ENCODE measurements at regions not wholly inside any gene's neighbourhood (a gene's known extent, or its start where the extent isn't known, plus 50 kb on each side); places are given as distances from the start of the nearest gene placed in this dataset.

- DNase-seq (ENCODE audit: low read depth in 2 of 2), result no peak
Observed at GRCh38 chr9:107960916-107961315, 471.3 kb upstream of the KLF4 start.

GRCh38 chr9:107954312-107954711 is 464.7 kb upstream of the KLF4 start:
- DNase-seq (ENCODE audit: low read depth in 2 of 2), result no peak

- DNase-seq (ENCODE audit: low read depth in 2 of 2), result no peak
Observed at GRCh38 chr9:107953556-107954125, 464.1 kb upstream of the KLF4 start.

- no peak for DNase-seq (ENCODE audit: low read depth in 2 of 2)
Observed at GRCh38 chr9:107952773-107953172, 463.2 kb upstream of the KLF4 start.

DNA sequence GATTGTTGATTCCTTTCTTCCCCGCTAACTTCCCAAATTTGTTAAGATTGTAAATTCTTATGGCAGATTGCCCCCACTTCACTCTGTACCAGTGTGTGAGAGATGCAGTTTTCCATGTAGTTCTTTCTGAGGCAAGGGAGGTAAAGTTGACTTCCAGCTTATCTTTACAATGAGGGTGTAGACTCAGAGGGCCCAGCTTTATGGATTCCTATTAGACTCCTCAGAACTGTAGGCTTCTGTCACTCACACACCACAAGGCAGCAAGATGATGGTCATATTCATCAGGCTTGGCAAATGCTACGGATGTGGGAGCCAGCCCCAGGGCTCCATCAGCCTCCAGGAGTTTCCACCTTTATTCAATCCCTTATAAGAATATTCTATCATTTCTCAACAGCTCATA is 461.9 kb upstream of the KLF4 start:
- DNase-seq (ENCODE audit: low read depth in 2 of 2), result no peak

DNA sequence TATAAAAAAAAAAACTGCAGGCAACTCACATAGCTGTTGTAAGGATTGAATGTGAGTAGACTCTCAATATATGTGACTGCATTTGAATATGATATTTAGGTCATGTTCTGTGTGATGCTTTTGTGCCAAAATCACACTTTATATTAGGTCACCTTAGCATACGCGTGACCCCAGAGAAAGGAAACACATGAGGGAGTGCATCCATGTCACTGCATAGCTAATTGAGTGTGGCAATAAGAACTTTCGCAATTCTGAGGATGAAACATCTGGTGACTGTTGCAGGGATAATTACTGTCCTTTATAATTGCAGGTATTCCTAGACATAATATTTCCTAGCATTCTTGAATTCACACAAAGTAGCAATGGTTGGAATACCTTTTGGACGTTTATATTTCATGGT is 459.5 kb upstream of the KLF4 start:
- no peak for DNase-seq (ENCODE audit: low read depth in 2 of 2)

GRCh38 chr9:107948601-107949000 is 459.0 kb upstream of the KLF4 start:
- no peak for DNase-seq (ENCODE audit: low read depth in 2 of 2)

DNA sequence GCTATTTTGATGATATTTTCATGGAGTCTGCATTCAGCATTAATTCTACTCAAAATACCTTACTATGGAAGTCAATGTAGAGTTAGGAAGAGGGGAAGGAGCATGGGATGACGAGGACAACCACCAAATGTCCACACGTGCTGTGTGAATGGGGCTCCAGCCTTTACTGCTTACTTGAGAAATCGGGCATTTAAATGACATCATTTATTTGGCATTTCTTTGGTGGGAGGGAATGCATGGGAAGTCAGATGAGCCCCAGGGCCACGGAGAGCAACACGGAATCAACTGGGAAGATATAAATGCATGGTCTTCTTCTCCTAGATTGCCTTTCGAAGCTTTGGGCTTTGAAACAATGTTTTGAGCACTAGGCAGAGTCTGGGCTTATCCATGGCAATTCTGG is 458.5 kb upstream of the KLF4 start:
- DNase-seq (ENCODE audit: low read depth in 2 of 2), result no peak

- DNase-seq (ENCODE audit: low read depth in 2 of 2), result no peak
Observed at GRCh38 chr9:107946364-107947141, 457.0 kb upstream of the KLF4 start.

- DNase-seq (ENCODE audit: low read depth in 2 of 2), result no peak
Observed at GRCh38 chr9:107945961-107946360, 456.4 kb upstream of the KLF4 start.

DNA sequence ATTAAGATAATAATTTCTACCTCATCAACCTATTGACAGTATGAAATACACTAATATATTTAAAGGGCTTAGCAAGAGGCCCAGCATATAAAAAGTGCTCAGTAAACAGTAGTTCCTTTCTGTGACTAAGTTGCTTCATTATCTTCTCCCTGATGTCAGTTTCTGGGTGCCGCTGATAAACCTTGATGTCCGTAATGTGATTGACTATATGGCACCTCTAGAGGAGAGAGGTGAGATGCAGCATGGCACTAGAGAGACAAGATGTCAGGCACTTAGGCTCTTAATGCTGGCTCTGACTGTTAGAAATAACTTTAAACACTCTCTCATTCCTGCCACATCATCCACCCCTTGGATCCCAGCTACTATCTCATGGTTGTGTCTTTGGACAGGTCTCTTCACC is 455.9 kb upstream of the KLF4 start:
- DNase-seq (ENCODE audit: low read depth in 2 of 2), result no peak

DNA sequence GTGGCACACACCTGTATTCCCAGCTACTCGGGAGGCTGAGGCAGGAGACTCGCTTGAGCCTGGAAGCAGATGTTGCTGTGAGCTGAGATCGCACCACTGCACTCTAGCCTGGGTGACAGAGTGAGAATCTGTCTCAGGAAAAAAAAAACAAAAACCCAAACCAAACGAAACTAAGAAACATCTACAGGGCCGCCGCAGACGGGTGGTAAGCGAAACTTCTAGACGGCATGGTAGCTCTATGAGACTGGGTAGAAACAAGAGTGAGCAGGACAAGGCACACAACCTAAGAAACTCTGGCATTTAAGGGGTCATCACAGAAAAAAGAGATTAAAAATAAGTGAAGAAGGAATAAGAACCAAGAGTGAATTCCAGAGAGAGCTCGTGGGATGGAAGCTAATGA is 454.8 kb upstream of the KLF4 start:
- DNase-seq (ENCODE audit: low read depth in 2 of 2), result no peak

- no peak for DNase-seq (ENCODE audit: low read depth in 2 of 2)
Observed at GRCh38 chr9:107943901-107944300, 454.3 kb upstream of the KLF4 start.

DNA sequence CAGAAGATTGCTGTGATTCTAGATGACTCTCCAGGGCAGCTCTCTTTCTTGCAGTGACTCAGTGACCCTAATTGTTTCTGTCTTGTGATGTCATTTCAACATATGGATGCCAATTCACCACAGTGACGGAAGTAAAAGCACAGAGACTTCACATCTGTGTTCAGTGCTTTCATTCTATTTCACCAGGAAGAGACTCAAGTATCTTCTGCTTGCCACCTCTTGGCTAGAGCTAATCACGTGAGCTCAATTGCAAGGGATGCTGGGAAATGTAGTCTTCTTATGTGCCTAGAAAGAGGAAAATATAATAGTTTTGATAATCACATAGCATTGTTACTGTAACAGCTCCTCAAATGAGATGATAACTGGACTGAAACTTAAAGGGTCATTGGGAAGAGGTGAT is 453.3 kb upstream of the KLF4 start:
- DNase-seq (ENCODE audit: low read depth in 2 of 2), result no peak

- DNase-seq (ENCODE audit: low read depth in 2 of 2), result no peak
Observed at GRCh38 chr9:107942291-107942690, 452.7 kb upstream of the KLF4 start.

GRCh38 chr9:107940616-107941595 is 451.3 kb upstream of the KLF4 start:
- DNase-seq (ENCODE audit: low read depth in 2 of 2), result no peak

DNA sequence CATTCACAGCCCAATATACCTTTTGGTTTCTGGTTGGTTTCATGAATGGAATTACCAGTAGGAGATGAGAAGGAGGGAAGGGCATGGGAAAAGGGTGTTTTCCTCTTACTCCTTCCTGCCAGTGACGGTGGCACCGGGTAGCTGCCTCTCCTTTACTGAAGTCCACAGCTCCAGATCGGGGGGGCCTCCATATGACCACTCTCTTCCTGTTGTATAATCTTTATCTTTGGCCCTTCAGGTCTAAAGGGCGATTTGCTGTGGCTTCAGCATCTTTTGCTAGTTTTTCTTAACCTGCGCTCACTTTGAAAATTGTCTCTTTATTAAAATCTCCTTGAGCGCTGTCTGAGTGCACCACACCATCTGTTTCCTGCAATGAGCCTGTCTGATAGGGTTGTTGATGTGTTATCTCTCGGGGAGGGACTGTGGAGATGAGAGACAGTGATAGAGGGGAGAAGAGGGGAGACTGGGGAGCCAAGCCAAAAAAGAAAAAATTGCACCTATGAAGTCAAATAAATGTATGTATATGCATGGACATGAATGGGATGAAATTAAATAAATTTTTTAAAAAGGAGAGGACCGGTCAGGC is 449.3 kb upstream of the KLF4 start:
- no peak for DNase-seq (ENCODE audit: low read depth in 2 of 2)

GRCh38 chr9:107935931-107936330 is 446.4 kb upstream of the KLF4 start:
- no peak for DNase-seq (ENCODE audit: low read depth in 2 of 2)

DNA sequence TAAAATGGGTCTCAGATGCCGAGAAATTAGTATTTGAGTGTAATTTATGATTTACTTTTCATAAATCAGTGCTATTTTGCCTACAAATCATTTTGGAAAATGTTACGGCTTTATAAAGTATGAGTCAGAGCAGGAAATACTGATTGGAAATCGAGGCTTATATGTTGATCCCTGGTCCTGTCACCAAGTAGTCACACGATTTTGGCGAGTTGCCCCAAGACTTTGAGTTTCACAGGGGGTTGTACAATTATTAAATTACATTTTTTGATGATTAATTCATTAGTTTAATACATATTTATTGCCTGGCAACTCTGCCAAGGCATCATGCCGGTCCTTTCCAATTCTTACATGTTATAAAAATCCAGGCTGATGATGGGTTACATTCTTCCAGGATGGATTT is 443.9 kb upstream of the KLF4 start:
- no peak for DNase-seq (ENCODE audit: low read depth in 2 of 2)

- DNase-seq (ENCODE audit: low read depth in 2 of 2), result no peak
Observed at GRCh38 chr9:107933097-107933496, 443.5 kb upstream of the KLF4 start.

DNA sequence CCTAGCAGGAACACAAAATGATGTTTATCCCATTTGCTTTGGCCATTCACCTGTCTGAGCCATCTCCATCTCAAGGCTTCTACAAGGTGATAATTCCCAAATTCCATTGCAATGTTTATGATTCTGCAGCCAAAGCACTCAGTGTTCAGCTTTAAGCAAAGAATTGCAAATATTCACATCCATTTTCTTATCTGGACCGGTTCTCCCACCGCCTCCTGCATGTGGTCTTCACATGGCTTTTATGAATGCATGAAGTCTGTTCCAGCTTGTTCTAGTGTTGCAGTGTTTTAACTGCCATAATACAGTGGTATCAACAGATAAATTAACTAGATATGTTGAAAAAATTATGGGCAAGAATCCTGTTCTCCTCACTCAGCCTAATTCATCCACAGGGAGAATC is 443.0 kb upstream of the KLF4 start:
- no peak for DNase-seq (ENCODE audit: low read depth in 2 of 2)

GRCh38 chr9:107932046-107932445 is 442.5 kb upstream of the KLF4 start:
- DNase-seq (ENCODE audit: low read depth in 2 of 2), result no peak

Data from stimulated activated CD8-positive, alpha-beta memory T cell treated with anti-CD3 and anti-CD28 coated beads, Interleukin-7, amount 100 ng/mL, for 1 hour (primary cell).